Loucy (cell line): ENCODE measurements at regions not wholly inside any gene's neighbourhood (a gene's known extent, or its start where the extent isn't known, plus 50 kb on each side); places are given as distances from the start of the nearest gene placed in this dataset.

Experiments
- EZH2phosphoT487 ChIP-seq: fragments of 200-600 bp; IDR thresholded peaks from 2 replicates; pipeline ENCODE4 v1.6.1; 2018; ENCODE audit warnings: antibody characterized with exemption, mild to moderate bottlenecking, moderate library complexity, borderline replicate concordance
- TF ChIP-seq, protein P1 (sequence below): fragments of 200-600 bp; sonication (generic); conservative IDR thresholded peaks from 2 replicates; pipeline ENCODE4 v1.5.1; 2014; ENCODE audit warnings: mild to moderate bottlenecking, antibody characterized with exemption, low read length

GRCh38 chr11:25737071-25737675 is 594.8 kb upstream of the ANO3 start:
- TF ChIP-seq, protein P1, sequence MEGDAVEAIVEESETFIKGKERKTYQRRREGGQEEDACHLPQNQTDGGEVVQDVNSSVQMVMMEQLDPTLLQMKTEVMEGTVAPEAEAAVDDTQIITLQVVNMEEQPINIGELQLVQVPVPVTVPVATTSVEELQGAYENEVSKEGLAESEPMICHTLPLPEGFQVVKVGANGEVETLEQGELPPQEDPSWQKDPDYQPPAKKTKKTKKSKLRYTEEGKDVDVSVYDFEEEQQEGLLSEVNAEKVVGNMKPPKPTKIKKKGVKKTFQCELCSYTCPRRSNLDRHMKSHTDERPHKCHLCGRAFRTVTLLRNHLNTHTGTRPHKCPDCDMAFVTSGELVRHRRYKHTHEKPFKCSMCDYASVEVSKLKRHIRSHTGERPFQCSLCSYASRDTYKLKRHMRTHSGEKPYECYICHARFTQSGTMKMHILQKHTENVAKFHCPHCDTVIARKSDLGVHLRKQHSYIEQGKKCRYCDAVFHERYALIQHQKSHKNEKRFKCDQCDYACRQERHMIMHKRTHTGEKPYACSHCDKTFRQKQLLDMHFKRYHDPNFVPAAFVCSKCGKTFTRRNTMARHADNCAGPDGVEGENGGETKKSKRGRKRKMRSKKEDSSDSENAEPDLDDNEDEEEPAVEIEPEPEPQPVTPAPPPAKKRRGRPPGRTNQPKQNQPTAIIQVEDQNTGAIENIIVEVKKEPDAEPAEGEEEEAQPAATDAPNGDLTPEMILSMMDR = no peak
- TF ChIP-seq EZH2phosphoT487 = no peak
